ENCODE measurements at regions not wholly inside any gene's neighbourhood (a gene's known extent, or its start where the extent isn't known, plus 50 kb on each side); places are given as distances from the start of the nearest gene placed in this dataset.

- TF ChIP-seq ZNF8 (CRISPR knock-in tag; IDR thresholded peaks at IDR 0.05) = no peak
- no peak for TF ChIP-seq CREB5 (CRISPR knock-in tag; IDR thresholded peaks at IDR 0.05; ENCODE audit: low read depth)
- TF ChIP-seq PATZ1 (CRISPR knock-in tag; IDR thresholded peaks at IDR 0.05; ENCODE audit: borderline replicate concordance) = no peak
These were observed 181.8 kb downstream of the MIAT start for GRCh38 chr22:26839216-26839615.
